ENCODE measurements at regions not wholly inside any gene's neighbourhood (a gene's known extent, or its start where the extent isn't known, plus 50 kb on each side); places are given as distances from the start of the nearest gene placed in this dataset.

DNA sequence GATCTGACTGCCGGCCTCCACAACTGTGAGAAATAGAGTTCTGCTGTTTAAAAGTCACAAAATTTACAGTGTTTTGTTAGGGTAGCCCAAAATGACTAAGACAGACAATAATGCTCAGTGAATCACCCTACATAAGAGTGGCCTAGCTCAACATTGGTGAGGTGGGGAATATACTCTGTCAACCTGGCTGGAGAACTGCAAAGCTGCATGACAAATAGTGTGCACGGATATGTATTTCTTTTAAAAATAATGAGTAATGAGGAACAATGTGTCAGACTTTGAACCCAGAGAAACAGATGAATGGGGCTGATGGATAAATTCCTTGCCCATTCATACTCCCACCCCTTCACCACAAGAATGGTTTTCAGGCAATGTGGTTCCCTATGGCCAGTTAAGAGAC, 372.4 kb downstream of the SUCLA2 start:
- H3K4me3 ChIP-seq (ENCODE audit: low read length in 2 of 2) = no peak overlapping the region
- no peak overlapping the region for H3K9ac ChIP-seq (ENCODE audit: low read length in 2 of 2)
- no peaks in the 10 kb centered on the region for H3K27me3 ChIP-seq (ENCODE audit: control insufficient read depth in 1 of 2, insufficient read depth in 2 of 2, low read length in 2 of 2)
- no peaks in the 10 kb centered on the region for H3K36me3 ChIP-seq (ENCODE audit: control insufficient read depth in 2 of 2, insufficient read depth in 2 of 2, low read length in 2 of 2)
- no peaks in the 10 kb centered on the region for H3K4me1 ChIP-seq (ENCODE audit: control insufficient read depth, insufficient read depth, low read length)
- no peak overlapping the region for H3K27ac ChIP-seq (ENCODE audit: low read length)
- no peaks in the 10 kb centered on the region for H3K9me3 ChIP-seq (ENCODE audit: control insufficient read depth in 2 of 2, low read length in 2 of 2)

DNA sequence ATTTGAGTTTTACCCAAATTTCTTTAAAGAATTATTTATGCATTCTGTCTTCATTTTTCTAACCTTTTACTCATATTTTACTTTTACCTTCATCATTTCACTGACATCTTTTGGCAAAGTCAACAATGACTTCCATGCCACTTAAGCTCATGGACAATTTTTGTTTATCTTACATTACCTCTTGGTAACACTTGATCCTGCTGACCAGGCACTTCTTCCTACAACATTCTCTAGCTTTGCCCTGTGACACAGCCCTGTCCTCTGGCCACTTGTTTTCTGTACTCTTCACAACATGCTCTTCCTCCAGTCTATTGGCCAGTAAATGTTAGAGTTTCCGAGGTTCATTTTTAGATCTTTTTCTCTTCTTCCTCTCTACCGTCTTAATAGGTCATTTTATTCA, 377.2 kb downstream of the SUCLA2 start:
- no peak overlapping the region for H3K27ac ChIP-seq (ENCODE audit: low read length)
- H3K36me3 ChIP-seq (ENCODE audit: control insufficient read depth in 2 of 2, insufficient read depth in 2 of 2, low read length in 2 of 2) = no peaks in the 10 kb centered on the region
- H3K27me3 ChIP-seq (ENCODE audit: control insufficient read depth in 1 of 2, insufficient read depth in 2 of 2, low read length in 2 of 2) = no peaks in the 10 kb centered on the region
- H3K9me3 ChIP-seq (ENCODE audit: control insufficient read depth in 2 of 2, low read length in 2 of 2) = peaks cover 0 to 3% of the 10 kb centered on the region in 2 donors
- no peak overlapping the region for H3K4me3 ChIP-seq (ENCODE audit: low read length in 2 of 2)
- no peak overlapping the region for H3K9ac ChIP-seq (ENCODE audit: low read length in 2 of 2)
- H3K4me1 ChIP-seq (ENCODE audit: control insufficient read depth, insufficient read depth, low read length) = no peaks in the 10 kb centered on the region

DNA sequence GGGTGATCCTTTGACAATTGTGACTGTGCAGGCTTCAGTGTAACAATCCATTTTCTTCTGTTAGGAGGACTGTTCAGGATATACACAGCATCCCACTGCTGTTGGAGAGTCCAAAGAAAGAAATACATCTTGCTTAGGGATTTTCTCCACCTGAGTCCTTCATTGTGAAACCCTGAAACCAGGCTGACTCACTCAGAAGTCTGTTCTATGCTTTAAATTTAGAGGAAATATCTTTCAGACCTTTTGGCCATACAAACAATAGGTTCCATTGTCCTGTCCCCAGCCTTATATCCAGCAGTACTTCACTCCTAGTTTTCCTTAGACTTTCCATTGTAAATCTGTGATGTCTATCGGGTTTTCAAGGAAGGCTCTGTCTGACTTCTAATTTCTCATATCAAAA, 379.1 kb downstream of the SUCLA2 start:
- Histone ChIP-seq H3K9me3 (ENCODE audit: control insufficient read depth in 2 of 2, low read length in 2 of 2) (peaks cover 0 to 14% of the 10 kb centered on the region in 2 donors), H3K4me1 (ENCODE audit: control insufficient read depth, insufficient read depth, low read length) (no peaks in the 10 kb centered on the region), H3K36me3 (ENCODE audit: control insufficient read depth in 2 of 2, insufficient read depth in 2 of 2, low read length in 2 of 2) (no peaks in the 10 kb centered on the region), H3K9ac (ENCODE audit: low read length in 2 of 2) (no peak overlapping the region), H3K27me3 (ENCODE audit: control insufficient read depth in 1 of 2, insufficient read depth in 2 of 2, low read length in 2 of 2) (no peaks in the 10 kb centered on the region), H3K4me3 (ENCODE audit: low read length in 2 of 2) (no peak overlapping the region), H3K27ac (ENCODE audit: low read length) (no peak overlapping the region)

DNA sequence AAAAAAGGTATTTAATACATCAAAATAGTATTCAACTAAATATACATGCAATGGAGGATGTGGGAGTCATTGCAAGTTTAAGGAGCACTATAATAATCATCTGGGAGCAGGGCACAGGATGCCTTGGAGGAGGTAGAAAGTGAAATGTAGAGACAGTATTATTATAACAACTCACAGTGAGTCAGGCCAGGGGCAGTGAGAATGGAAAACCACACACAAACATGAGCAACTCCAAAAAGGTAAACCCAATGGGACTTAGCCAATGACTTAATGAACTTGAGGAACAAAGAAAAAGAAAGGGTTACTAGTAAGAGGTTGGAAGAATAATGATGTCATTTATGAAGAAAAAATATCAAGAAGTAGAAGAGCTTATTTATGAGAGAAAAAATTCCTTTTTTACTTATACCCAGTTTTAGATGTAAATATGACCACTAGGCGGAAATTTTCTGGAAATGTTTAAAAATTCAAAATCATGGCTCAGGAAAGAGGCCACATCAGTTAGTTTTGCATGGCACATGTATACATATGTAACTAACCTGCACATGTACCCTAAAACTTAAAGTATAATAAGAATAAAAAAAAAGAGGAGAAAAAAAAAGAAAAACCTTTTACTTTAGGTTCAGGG, 389.3 kb downstream of the SUCLA2 start:
- H3K27ac ChIP-seq (ENCODE audit: low read length) = no peak overlapping the region
- no peaks in the 10 kb centered on the region for H3K36me3 ChIP-seq (ENCODE audit: control insufficient read depth in 2 of 2, insufficient read depth in 2 of 2, low read length in 2 of 2)
- no peak overlapping the region for H3K4me3 ChIP-seq (ENCODE audit: low read length in 2 of 2)
- no peaks in the 10 kb centered on the region for H3K9me3 ChIP-seq (ENCODE audit: control insufficient read depth in 2 of 2, low read length in 2 of 2)
- no peaks in the 10 kb centered on the region for H3K27me3 ChIP-seq (ENCODE audit: control insufficient read depth in 1 of 2, insufficient read depth in 2 of 2, low read length in 2 of 2)
- no peaks in the 10 kb centered on the region for H3K4me1 ChIP-seq (ENCODE audit: control insufficient read depth, insufficient read depth, low read length)
- no peak overlapping the region for H3K9ac ChIP-seq (ENCODE audit: low read length in 2 of 2)

DNA sequence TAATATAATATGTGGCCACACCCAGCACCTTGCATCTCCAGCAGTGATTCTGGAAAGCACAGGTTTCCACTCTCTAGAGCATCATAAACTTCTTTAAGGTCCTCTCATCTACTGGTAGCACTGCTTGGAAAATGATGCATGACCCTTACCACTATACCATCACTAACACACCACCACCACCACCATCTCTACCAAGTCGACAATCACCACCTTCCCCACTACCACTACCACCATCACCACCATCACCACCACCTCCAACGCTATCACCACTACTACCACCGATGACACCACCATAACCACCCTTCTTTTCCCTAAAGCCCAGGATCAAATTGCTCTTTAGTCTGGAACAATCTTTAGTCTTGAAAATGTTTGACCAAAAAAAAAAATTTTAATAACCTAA, 390.4 kb downstream of the SUCLA2 start:
- Histone ChIP-seq H3K36me3 (ENCODE audit: control insufficient read depth in 2 of 2, insufficient read depth in 2 of 2, low read length in 2 of 2) (no peaks in the 10 kb centered on the region), H3K4me3 (ENCODE audit: low read length in 2 of 2) (no peak overlapping the region), H3K4me1 (ENCODE audit: control insufficient read depth, insufficient read depth, low read length) (no peaks in the 10 kb centered on the region), H3K9me3 (ENCODE audit: control insufficient read depth in 2 of 2, low read length in 2 of 2) (no peaks in the 10 kb centered on the region), H3K9ac (ENCODE audit: low read length in 2 of 2) (no peak overlapping the region), H3K27ac (ENCODE audit: low read length) (no peak overlapping the region), H3K27me3 (ENCODE audit: control insufficient read depth in 1 of 2, insufficient read depth in 2 of 2, low read length in 2 of 2) (no peaks in the 10 kb centered on the region)

DNA sequence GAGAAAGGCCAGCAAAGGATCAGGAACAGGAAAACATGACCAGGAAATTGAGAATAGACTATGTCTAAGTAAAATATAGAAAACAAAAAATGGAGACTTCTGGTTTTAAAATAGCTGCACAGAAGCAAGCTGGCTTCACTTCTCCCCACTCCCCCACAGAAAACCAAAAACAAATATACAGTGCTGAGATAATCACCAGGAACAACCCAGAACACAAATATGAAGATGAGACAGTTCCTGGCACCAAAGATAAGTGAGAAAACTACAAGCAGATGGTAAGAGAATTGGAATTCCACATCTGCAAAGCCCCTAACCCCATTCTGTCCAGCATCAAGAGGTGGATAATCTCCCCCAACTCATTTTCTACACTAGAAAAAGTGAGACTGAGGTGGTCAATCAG, 397.7 kb downstream of the SUCLA2 start:
- no peak overlapping the region for H3K4me3 ChIP-seq (ENCODE audit: low read length in 2 of 2)
- H3K27ac ChIP-seq (ENCODE audit: low read length) = no peak overlapping the region
- H3K9ac ChIP-seq (ENCODE audit: low read length in 2 of 2) = no peak overlapping the region
- no peaks in the 10 kb centered on the region for H3K36me3 ChIP-seq (ENCODE audit: control insufficient read depth in 2 of 2, insufficient read depth in 2 of 2, low read length in 2 of 2)
- H3K4me1 ChIP-seq (ENCODE audit: control insufficient read depth, insufficient read depth, low read length) = no peaks in the 10 kb centered on the region
- H3K27me3 ChIP-seq (ENCODE audit: control insufficient read depth in 1 of 2, insufficient read depth in 2 of 2, low read length in 2 of 2) = no peaks in the 10 kb centered on the region
- H3K9me3 ChIP-seq (ENCODE audit: control insufficient read depth in 2 of 2, low read length in 2 of 2) = no peaks in the 10 kb centered on the region

DNA sequence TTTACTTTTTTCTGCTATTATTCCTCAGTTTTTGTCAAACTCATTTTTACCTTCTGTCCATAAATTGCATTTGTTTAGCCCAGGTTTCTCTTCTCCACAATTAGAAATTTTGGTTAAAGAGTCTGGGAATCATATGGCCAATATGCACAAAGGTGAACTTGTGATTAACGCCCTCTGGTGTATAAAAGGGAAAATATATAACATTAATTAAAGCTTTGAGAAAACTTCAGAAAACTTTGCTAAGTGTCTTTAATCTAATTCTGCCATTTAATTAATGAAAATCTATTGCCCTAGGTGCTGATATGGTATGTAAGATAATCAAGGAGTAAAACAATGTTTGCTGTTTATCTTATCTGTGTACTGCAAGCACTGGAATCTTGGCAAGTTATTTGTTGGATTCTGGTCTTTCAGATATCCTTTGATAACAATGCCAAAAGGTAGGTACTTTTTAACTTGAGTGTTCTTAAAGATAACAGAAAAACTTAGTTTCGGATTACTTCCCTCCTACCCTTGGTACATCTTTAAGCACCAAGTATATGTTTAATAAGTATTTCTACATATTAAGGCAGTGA, 402.6 kb downstream of the SUCLA2 start:
- no peak overlapping the region for H3K9ac ChIP-seq (ENCODE audit: low read length in 2 of 2)
- no peaks in the 10 kb centered on the region for H3K4me1 ChIP-seq (ENCODE audit: control insufficient read depth, insufficient read depth, low read length)
- H3K36me3 ChIP-seq (ENCODE audit: control insufficient read depth in 2 of 2, insufficient read depth in 2 of 2, low read length in 2 of 2) = no peaks in the 10 kb centered on the region
- H3K27ac ChIP-seq (ENCODE audit: low read length) = no peak overlapping the region
- no peaks in the 10 kb centered on the region for H3K9me3 ChIP-seq (ENCODE audit: control insufficient read depth in 2 of 2, low read length in 2 of 2)
- H3K4me3 ChIP-seq (ENCODE audit: low read length in 2 of 2) = no peak overlapping the region
- H3K27me3 ChIP-seq (ENCODE audit: control insufficient read depth in 1 of 2, insufficient read depth in 2 of 2, low read length in 2 of 2) = no peaks in the 10 kb centered on the region

DNA sequence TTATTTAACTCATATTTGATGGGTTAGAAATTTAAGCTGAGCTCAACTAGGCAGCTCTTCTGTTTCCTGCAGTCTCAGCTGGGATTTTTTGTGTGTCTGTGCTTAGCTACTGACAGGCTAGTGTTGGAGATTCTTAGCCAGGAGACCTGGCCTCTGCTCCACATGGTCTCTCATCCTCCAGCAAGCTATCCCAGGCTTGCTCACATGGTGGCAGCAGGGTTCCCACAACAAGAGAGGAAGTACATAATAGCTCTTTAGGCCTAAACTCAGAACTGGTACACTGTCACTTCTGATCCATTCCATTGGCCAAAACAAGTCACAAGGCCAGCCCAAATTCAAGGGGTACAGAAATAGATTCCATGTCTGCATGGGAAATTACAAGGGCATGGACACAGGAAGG, 406.2 kb downstream of the SUCLA2 start:
- Histone ChIP-seq H3K36me3 (ENCODE audit: control insufficient read depth in 2 of 2, insufficient read depth in 2 of 2, low read length in 2 of 2) (no peaks in the 10 kb centered on the region), H3K27me3 (ENCODE audit: control insufficient read depth in 1 of 2, insufficient read depth in 2 of 2, low read length in 2 of 2) (no peaks in the 10 kb centered on the region), H3K4me1 (ENCODE audit: control insufficient read depth, insufficient read depth, low read length) (no peaks in the 10 kb centered on the region), H3K4me3 (ENCODE audit: low read length in 2 of 2) (no peak overlapping the region), H3K9me3 (ENCODE audit: control insufficient read depth in 2 of 2, low read length in 2 of 2) (no peaks in the 10 kb centered on the region), H3K27ac (ENCODE audit: low read length) (no peak overlapping the region), H3K9ac (ENCODE audit: low read length in 2 of 2) (no peak overlapping the region)

DNA sequence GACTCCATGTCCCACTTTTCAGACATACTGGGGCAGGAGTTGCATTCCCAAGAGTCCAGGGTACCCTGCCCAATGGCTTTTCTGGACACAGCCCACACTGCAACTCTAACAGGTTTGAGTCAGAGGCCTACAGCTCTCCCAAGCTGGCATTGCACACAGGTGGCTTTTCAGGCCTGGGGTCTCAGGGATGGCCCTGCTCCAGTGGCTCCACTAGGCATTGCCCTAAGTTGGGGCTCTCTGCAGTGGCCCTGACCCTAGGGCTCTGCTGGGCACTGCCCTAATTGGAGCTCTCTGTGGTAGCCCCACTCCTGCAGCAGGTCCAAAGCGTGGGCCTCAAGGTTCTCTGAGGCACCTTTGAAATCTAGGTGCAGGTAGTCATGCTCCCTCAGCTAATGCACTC, 408.8 kb downstream of the SUCLA2 start:
- Histone ChIP-seq H3K36me3 (ENCODE audit: control insufficient read depth in 2 of 2, insufficient read depth in 2 of 2, low read length in 2 of 2) (no peaks in the 10 kb centered on the region), H3K4me3 (ENCODE audit: low read length in 2 of 2) (no peak overlapping the region), H3K9ac (ENCODE audit: low read length in 2 of 2) (no peak overlapping the region), H3K9me3 (ENCODE audit: control insufficient read depth in 2 of 2, low read length in 2 of 2) (no peaks in the 10 kb centered on the region), H3K27ac (ENCODE audit: low read length) (no peak overlapping the region), H3K27me3 (ENCODE audit: control insufficient read depth in 1 of 2, insufficient read depth in 2 of 2, low read length in 2 of 2) (no peaks in the 10 kb centered on the region), H3K4me1 (ENCODE audit: control insufficient read depth, insufficient read depth, low read length) (no peaks in the 10 kb centered on the region)

DNA sequence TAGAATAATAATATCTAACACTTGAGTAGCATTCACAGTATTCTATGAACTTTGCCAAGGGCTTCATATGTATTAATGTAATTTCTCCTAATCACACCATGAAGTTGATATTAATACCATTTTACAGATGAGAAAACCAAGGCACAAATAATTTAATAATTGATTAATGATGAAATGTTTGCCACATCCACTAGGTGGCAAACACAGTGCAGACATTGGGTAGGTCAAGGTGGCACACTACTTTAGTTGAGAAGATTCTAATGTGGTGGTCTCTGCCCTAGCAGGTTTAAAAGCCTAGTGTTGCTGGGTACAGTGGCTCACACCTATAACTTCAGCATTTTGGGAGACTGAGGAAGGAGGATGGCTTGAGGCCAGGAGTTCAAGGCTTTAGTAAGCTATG, 412.4 kb downstream of the SUCLA2 start:
- Histone ChIP-seq H3K4me1 (ENCODE audit: control insufficient read depth, insufficient read depth, low read length) (no peaks in the 10 kb centered on the region), H3K27me3 (ENCODE audit: control insufficient read depth in 1 of 2, insufficient read depth in 2 of 2, low read length in 2 of 2) (no peaks in the 10 kb centered on the region), H3K9ac (ENCODE audit: low read length in 2 of 2) (no peak overlapping the region), H3K27ac (ENCODE audit: low read length) (no peak overlapping the region), H3K9me3 (ENCODE audit: control insufficient read depth in 2 of 2, low read length in 2 of 2) (no peaks in the 10 kb centered on the region), H3K4me3 (ENCODE audit: low read length in 2 of 2) (no peak overlapping the region), H3K36me3 (ENCODE audit: control insufficient read depth in 2 of 2, insufficient read depth in 2 of 2, low read length in 2 of 2) (no peaks in the 10 kb centered on the region)

DNA sequence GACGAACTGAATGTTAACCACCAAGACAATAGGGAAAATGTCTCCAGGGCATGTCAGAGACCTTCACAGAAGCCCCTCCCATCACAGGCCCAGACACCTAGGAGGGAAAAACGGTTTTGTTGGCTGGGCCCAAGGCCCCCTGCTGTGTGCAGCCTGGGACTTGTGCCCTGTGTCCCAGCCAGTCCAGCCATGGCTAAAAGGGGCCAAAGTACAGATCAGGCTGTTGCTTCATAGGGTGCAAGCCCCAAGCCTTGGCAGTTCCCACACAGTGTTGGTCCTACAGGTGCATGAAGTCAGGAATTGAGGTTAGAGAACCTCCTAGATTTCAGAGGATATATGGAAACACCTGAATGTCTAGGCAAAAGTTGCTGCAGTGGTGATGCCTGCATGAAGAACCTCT, 428.7 kb downstream of the SUCLA2 start:
- H3K4me3 ChIP-seq (ENCODE audit: low read length in 2 of 2) = no peak overlapping the region
- no peaks in the 10 kb centered on the region for H3K36me3 ChIP-seq (ENCODE audit: control insufficient read depth in 2 of 2, insufficient read depth in 2 of 2, low read length in 2 of 2)
- H3K9me3 ChIP-seq (ENCODE audit: control insufficient read depth in 2 of 2, low read length in 2 of 2) = peaks cover 3 to 20% of the 10 kb centered on the region in 2 donors
- H3K27me3 ChIP-seq (ENCODE audit: control insufficient read depth in 1 of 2, insufficient read depth in 2 of 2, low read length in 2 of 2) = no peaks in the 10 kb centered on the region
- H3K9ac ChIP-seq (ENCODE audit: low read length in 2 of 2) = no peak overlapping the region
- no peaks in the 10 kb centered on the region for H3K4me1 ChIP-seq (ENCODE audit: control insufficient read depth, insufficient read depth, low read length)
- H3K27ac ChIP-seq (ENCODE audit: low read length) = no peak overlapping the region
